HepG2 (cell line): ENCODE measurements at regions not wholly inside any gene's neighbourhood (a gene's known extent, or its start where the extent isn't known, plus 50 kb on each side); places are given as distances from the start of the nearest gene placed in this dataset.

ENCODE experiments used
- ATAC-seq: fragments of 200-7000 bp; cut with Tn5 transposase; 3 replicates; pipeline ENCODE4 v1.9.1; 2020; ENCODE audit warnings: mild to moderate bottlenecking, moderate library complexity
- BruUV-seq: library from RNA; stranded (reverse); fragments of 400-500 nt; replicated peaks from 2 replicates; lab custom pipeline; 2021; lab: Mats Ljungman, UMichigan
- CTCF ChIA-PET: fragments of 300-600 bp; formaldehyde crosslinking; extraction: SDS; loops from one replicate; lab custom pipeline; 2021; ENCODE audit warnings: low total read pairs, inconsistent platforms, low intra/inter-chr PET ratio; lab: Yijun Ruan, JAX
- POLR2A ChIA-PET: fragments of 350-600 bp; sonication (Branson Sonifier 250); formaldehyde crosslinking; loops from one replicate; lab custom pipeline; 2020; ENCODE audit warnings: antibody characterized with exemption, inconsistent platforms; lab: Yijun Ruan, JAX
- DNase-seq: peaks from one replicate; pipeline ENCODE4 v3.0.0-alpha.2; 2015; ENCODE audit warnings: low spot score
- FAIRE-seq: peaks from 3 replicates; lab custom pipeline; 2011; peaks lifted over from hg19 to GRCh38; lab: Jason Lieb, UNC
- H2AFZ ChIP-seq: one replicate; pipeline ENCODE4 v1.6.1; 2011; ENCODE audit warnings: low read length, inconsistent platforms
- H3K27ac ChIP-seq: fragments of 300-600 bp; 3 replicates; pipeline ENCODE4 v1.8.0; 2011; ENCODE audit warnings: mixed run types, mild to moderate bottlenecking, mixed read lengths, low read length, inconsistent platforms; ENCODE audit not compliant: insufficient read depth; ENCODE audit errors: extremely low read length
- H3K27me3 ChIP-seq, 2 experiments: fragments of 200-600 bp in 1 of 2; 2 replicates in 1 of 2; 3 replicates in 1 of 2; pipeline versions ENCODE4 v1.6.0 to v1.8.0; 2011; ENCODE audit warnings: low read length in 2 of 2, mild to moderate bottlenecking in 2 of 2, moderate library complexity in 2 of 2, inconsistent platforms in 1 of 2; ENCODE audit not compliant: insufficient read depth in 2 of 2, control insufficient read depth in 1 of 2
- H3K36me3 ChIP-seq, 2 experiments: fragments of 200-600 bp in 1 of 2; replicated peaks in 1 of 2; 2 replicates in 1 of 2; 3 replicates in 1 of 2; pipeline versions ENCODE4 v1.5.1 to v1.8.0; 2011; ENCODE audit warnings: low read length in 2 of 2, inconsistent platforms in 1 of 2; ENCODE audit not compliant: insufficient read depth in 2 of 2, control insufficient read depth in 1 of 2
- H3K4me1 ChIP-seq: 2 replicates; pipeline ENCODE4 v1.5.1; 2012; ENCODE audit warnings: low read length, inconsistent platforms; ENCODE audit not compliant: insufficient read depth
- H3K4me2 ChIP-seq: 2 replicates; pipeline ENCODE4 v1.6.0; 2011; ENCODE audit warnings: low read depth, low read length, inconsistent platforms
- H3K4me3 ChIP-seq, 3 experiments: fragments of 200-600 bp in 1 of 3; sonication (generic), shearing (Covaris generic) in 1 of 3; replicated peaks in 1 of 3; 2 replicates each; pipeline ENCODE4 v1.5.1; 2011 to 2016; ENCODE audit warnings: low read length in 3 of 3, inconsistent platforms in 2 of 3, low read depth in 2 of 3, mild to moderate bottlenecking in 2 of 3, control low read depth in 1 of 3, mixed read lengths in 1 of 3; ENCODE audit not compliant: insufficient read depth in 1 of 3
- H3K79me2 ChIP-seq: one replicate; pipeline ENCODE4 v1.6.1; 2011; ENCODE audit warnings: low read length, inconsistent platforms; ENCODE audit not compliant: insufficient read depth
- H3K9ac ChIP-seq: 2 replicates; pipeline ENCODE4 v1.6.0; 2011; ENCODE audit warnings: mild to moderate bottlenecking, low read depth, low read length, inconsistent platforms; ENCODE audit not compliant: insufficient read depth
- H3K9me3 ChIP-seq: 2 replicates; pipeline ENCODE4 v1.5.1; 2012; ENCODE audit warnings: mild to moderate bottlenecking, low read length
- H4K20me1 ChIP-seq: 2 replicates; pipeline ENCODE4 v1.6.0; 2011; ENCODE audit warnings: inconsistent platforms, mild to moderate bottlenecking, low read length, moderate library complexity; ENCODE audit not compliant: insufficient read depth
- ATF1 ChIP-seq: IDR thresholded peaks from 2 replicates; pipeline ENCODE4 v1.6.1; 2016; ENCODE audit warnings: mild to moderate bottlenecking, control low read depth
- GTF2F1 ChIP-seq: fragments of 150-350 bp; IDR thresholded peaks from 2 replicates; pipeline ENCODE4 v1.6.1; 2014; ENCODE audit warnings: low read length
- PTBP1 ChIP-seq: fragments of 200-400 bp; formaldehyde crosslinking; IDR thresholded peaks from 2 replicates; pipeline ENCODE4 v1.6.1; 2018; ENCODE audit warnings: low read length, low read depth; ENCODE audit not compliant: poor library complexity, severe bottlenecking
- ZBTB49 ChIP-seq: sonication (generic); formaldehyde crosslinking; IDR thresholded peaks from 2 replicates; pipeline ENCODE4 v1.4.0; 2020; ENCODE audit warnings: missing genetic modification reagents, borderline replicate concordance
- ZNF460 ChIP-seq: sonication (generic); formaldehyde crosslinking; IDR thresholded peaks from 2 replicates; pipeline ENCODE4 v1.5.1; 2020; ENCODE audit warnings: missing genetic modification reagents, mild to moderate bottlenecking, borderline replicate concordance
- ZNF839 ChIP-seq: sonication (generic); formaldehyde crosslinking; IDR thresholded peaks from 2 replicates; pipeline ENCODE4 v1.4.0; 2020; ENCODE audit warnings: missing genetic modification reagents, mild to moderate bottlenecking, borderline replicate concordance
- WGBS: methylation state at CpG from one replicate; pipeline ENCODE4 v1.1.6; 2017; ENCODE audit warnings: low lambda C conversion rate; 5-methylcytosine and 5-hydroxymethylcytosine counted together
- in situ Hi-C: cut with HindIII; loops from 2 replicates; pipeline ENCODE4 v1.10.0; 2017; ENCODE audit warnings: low pct_unique_long_range_greater_than_20kb; ENCODE audit not compliant: extremely low pct_ligation_motif_present
- intact Hi-C: fragments of 100-400 bp; cut with micrococcal nuclease; formaldehyde crosslinking; loops from one replicate; pipeline ENCODE4 v1.10.0; 2022; ENCODE audit not compliant: unreplicated experiment

GRCh38 chr22:27545085-27545484 lies 256.5 kb downstream of the MN1 start:
- Histone ChIP-seq H3K79me2 (no peaks in the 10 kb centered on the region), H3K9ac (no peak overlapping the region), H3K4me1 (no peaks in the 10 kb centered on the region), H2AFZ (no peak overlapping the region), H4K20me1 (no peaks in the 10 kb centered on the region), H3K4me3 (no peak overlapping the region), H3K36me3 (no peaks in the 10 kb centered on the region), H3K9me3 (no peaks in the 10 kb centered on the region), H3K27me3 (peaks cover 0 to 20% of the 10 kb centered on the region in 2 experiments; a peak in 2 of 5 replicates), H3K4me2 (no peak overlapping the region), H3K27ac (no peak overlapping the region)
- DNase-seq (no peak), ATAC-seq (no peak), FAIRE-seq (no peak)
- no peak for TF ChIP-seq ZNF839 (CRISPR knock-in tag)
- TF ChIP-seq ZNF460 (CRISPR knock-in tag), result no peak
- TF ChIP-seq ATF1 (CRISPR knock-in tag), result no peak
- TF ChIP-seq GTF2F1, result no peak
- TF ChIP-seq ZBTB49 (CRISPR knock-in tag), result no peak
- TF ChIP-seq PTBP1, result no peak
- ChIA-PET CTCF (no interaction called here), POLR2A (no interaction called here)
- intact Hi-C loops (no loop called here), in situ Hi-C loops (no loop called here)
- 4% methylated on average over 6 of the region's 7 CpGs for WGBS
- BruUV-seq, result no TSS peak
